ENCODE measurements at regions not wholly inside any gene's neighbourhood (a gene's known extent, or its start where the extent isn't known, plus 50 kb on each side); places are given as distances from the start of the nearest gene placed in this dataset.

- Histone ChIP-seq H3K9me3 (no peaks in the 10 kb centered on the region), H3K27me3 (no peaks in the 10 kb centered on the region)
- no peak for DNase-seq (ENCODE audit: low spot score in 2 of 2)
Measured at GRCh38 chr7:17171427-17171826, 127.0 kb upstream of the AHR start.

GRCh38 chr7:17176371-17177032, 122.0 kb upstream of the AHR start:
- no peaks in the 10 kb centered on the region for H3K36me3 ChIP-seq
- no peaks in the 10 kb centered on the region for H3K27me3 ChIP-seq
- DNase-seq (ENCODE audit: low spot score in 2 of 2), result no peak
- TF ChIP-seq CTCF (IDR thresholded peaks at IDR 0.05) (no peak), POLR2A (IDR thresholded peaks at IDR 0.05) (no peak), POLR2AphosphoS5 (IDR thresholded peaks at IDR 0.05) (no peak)
- H3K27ac ChIP-seq, result no peak overlapping the region
- H3K4me3 ChIP-seq, result no peak overlapping the region
- no peaks in the 10 kb centered on the region for H3K9me3 ChIP-seq
- no peaks in the 10 kb centered on the region for H3K4me1 ChIP-seq
- intact Hi-C loops (cut with DNase I; ENCODE audit: low total_unique reads), result no loop called here

More at GRCh38 chr7:17171427-17171826, 127.0 kb upstream of the AHR start:
- H3K27ac ChIP-seq, result no peak overlapping the region
- intact Hi-C loops (cut with DNase I; ENCODE audit: low total_unique reads), result no loop called here
- no peaks in the 10 kb centered on the region for H3K4me1 ChIP-seq
- H3K36me3 ChIP-seq, result no peaks in the 10 kb centered on the region
- H3K4me3 ChIP-seq, result no peak overlapping the region
- TF ChIP-seq POLR2AphosphoS5 (IDR thresholded peaks at IDR 0.05) (no peak), CTCF (IDR thresholded peaks at IDR 0.05) (no peak), POLR2A (IDR thresholded peaks at IDR 0.05) (no peak)

GRCh38 chr7:17178545-17178944, 119.9 kb upstream of the AHR start:
- DNase-seq (ENCODE audit: low spot score in 2 of 2), result no peak
- Histone ChIP-seq H3K9me3 (no peaks in the 10 kb centered on the region), H3K27me3 (no peaks in the 10 kb centered on the region), H3K36me3 (no peaks in the 10 kb centered on the region), H3K4me1 (no peaks in the 10 kb centered on the region), H3K4me3 (no peak overlapping the region), H3K27ac (no peak overlapping the region)
- TF ChIP-seq POLR2A (IDR thresholded peaks at IDR 0.05) (no peak), CTCF (IDR thresholded peaks at IDR 0.05) (no peak), POLR2AphosphoS5 (IDR thresholded peaks at IDR 0.05) (no peak)
- intact Hi-C loops (cut with DNase I; ENCODE audit: low total_unique reads), result no loop called here

- intact Hi-C loops (cut with DNase I; ENCODE audit: low total_unique reads), result no loop called here
- H3K36me3 ChIP-seq, result no peaks in the 10 kb centered on the region
- H3K4me3 ChIP-seq, result no peak overlapping the region
- no peaks in the 10 kb centered on the region for H3K27me3 ChIP-seq
- no peak for DNase-seq (ENCODE audit: low spot score in 2 of 2)
- H3K4me1 ChIP-seq, result no peaks in the 10 kb centered on the region
- H3K27ac ChIP-seq, result no peak overlapping the region
- TF ChIP-seq POLR2A (IDR thresholded peaks at IDR 0.05) (no peak), CTCF (IDR thresholded peaks at IDR 0.05) (no peak), POLR2AphosphoS5 (IDR thresholded peaks at IDR 0.05) (no peak)
- no peaks in the 10 kb centered on the region for H3K9me3 ChIP-seq
Measured at GRCh38 chr7:17181482-17181881, 117.0 kb upstream of the AHR start.

GRCh38 chr7:17183630-17184328, 114.7 kb upstream of the AHR start:
- no peak overlapping the region for H3K27ac ChIP-seq
- no peaks in the 10 kb centered on the region for H3K4me1 ChIP-seq
- no peak overlapping the region for H3K4me3 ChIP-seq
- no peak for TF ChIP-seq POLR2AphosphoS5 (IDR thresholded peaks at IDR 0.05)
- TF ChIP-seq CTCF (IDR thresholded peaks at IDR 0.05), result no peak
- no peak for TF ChIP-seq POLR2A (IDR thresholded peaks at IDR 0.05)
- no peak for DNase-seq (ENCODE audit: low spot score in 2 of 2)
- H3K9me3 ChIP-seq, result no peaks in the 10 kb centered on the region
- no peaks in the 10 kb centered on the region for H3K27me3 ChIP-seq
- no peaks in the 10 kb centered on the region for H3K36me3 ChIP-seq
- intact Hi-C loops (cut with DNase I; ENCODE audit: low total_unique reads), result no loop called here

Measured in breast epithelium (tissue), 4 donors.